GM12878 (cell line): ENCODE measurements at regions not wholly inside any gene's neighbourhood (a gene's known extent, or its start where the extent isn't known, plus 50 kb on each side); places are given as distances from the start of the nearest gene placed in this dataset.

Source experiments
- ATAC-seq: fragments of 200-7000 bp; cut with Tn5 transposase; 3 replicates; pipeline ENCODE4 v1.9.1; 2020; ENCODE audit warnings: mild to moderate bottlenecking, moderate library complexity
- BruUV-seq: library from RNA; stranded (reverse); fragments of 400-500 nt; replicated peaks from 2 replicates; lab custom pipeline; 2021; lab: Mats Ljungman, UMichigan
- CTCF ChIA-PET: fragments of 300-600 bp; sonication (Branson Sonifier 250); formaldehyde crosslinking; extraction: SDS; loops from one replicate; lab custom pipeline; 2021; ENCODE audit warnings: inconsistent platforms; lab: Yijun Ruan, JAX
- POLR2A ChIA-PET: fragments of 350-600 bp; formaldehyde crosslinking; extraction: SDS; loops from one replicate; lab custom pipeline; 2021; ENCODE audit warnings: inconsistent platforms; lab: Charles Lee
- RAD21 ChIA-PET: fragments of 300-600 bp; sonication (Branson Sonifier 250); formaldehyde crosslinking; loops from one replicate; lab custom pipeline; 2023; ENCODE audit warnings: antibody characterized with exemption; ENCODE audit not compliant: unreplicated experiment; lab: Charles Lee
- SMC1A ChIA-PET: fragments of 300-600 bp; sonication (Branson Sonifier 250); formaldehyde crosslinking; loops from one replicate; lab custom pipeline; 2023; ENCODE audit not compliant: unreplicated experiment, uncharacterized antibody; lab: Charles Lee
- DNase-seq: peaks from one replicate; pipeline ENCODE4 v3.0.0-alpha.2; 2011; ENCODE audit warnings: low read depth, low spot score
- FAIRE-seq: peaks from 3 replicates; lab custom pipeline; 2011; peaks lifted over from hg19 to GRCh38; lab: Jason Lieb, UNC
- H2AFZ ChIP-seq: 2 replicates; pipeline ENCODE4 v1.6.0; 2011; ENCODE audit warnings: low read depth, low read length, control low read depth; ENCODE audit not compliant: control insufficient read depth
- H3K27ac ChIP-seq: 2 replicates; pipeline ENCODE4 v1.5.1; 2011; ENCODE audit warnings: control low read depth; ENCODE audit not compliant: control insufficient read depth, insufficient read depth
- H3K27me3 ChIP-seq, 2 experiments: replicated peaks in 1 of 2; 2 replicates each; pipeline versions ENCODE4 v1.6.0 to v1.6.1; 2011; ENCODE audit warnings: low read length in 1 of 2; ENCODE audit not compliant: control insufficient read depth in 2 of 2, insufficient read depth in 2 of 2
- H3K36me3 ChIP-seq, 2 experiments: 2 replicates each; pipeline ENCODE4 v1.5.1; 2011; ENCODE audit warnings: low read length in 1 of 2; ENCODE audit not compliant: control insufficient read depth in 2 of 2, insufficient read depth in 2 of 2
- H3K4me1 ChIP-seq: 2 replicates; pipeline ENCODE4 v1.6.1; 2011; ENCODE audit warnings: mild to moderate bottlenecking, low read length, moderate library complexity, mixed read lengths; ENCODE audit not compliant: control insufficient read depth, insufficient read depth
- H3K4me2 ChIP-seq: 2 replicates; pipeline ENCODE4 v1.6.0; 2011; ENCODE audit warnings: control low read depth; ENCODE audit not compliant: control insufficient read depth, insufficient read depth
- H3K4me3 ChIP-seq: fragments of 200-600 bp; sonication (generic); 2 replicates; pipeline ENCODE4 v1.5.1; 2016
- H3K79me2 ChIP-seq: 2 replicates; pipeline ENCODE4 v1.6.0; 2011; ENCODE audit warnings: low read length; ENCODE audit not compliant: control insufficient read depth, insufficient read depth
- H3K9ac ChIP-seq: 2 replicates; pipeline ENCODE4 v1.8.0; 2011; ENCODE audit warnings: low read length, control low read depth, mixed read lengths; ENCODE audit not compliant: control insufficient read depth, insufficient read depth
- H3K9me3 ChIP-seq: replicated peaks from 3 replicates; pipeline ENCODE4 v1.5.1; 2011; ENCODE audit warnings: mild to moderate bottlenecking, low read length; ENCODE audit not compliant: control insufficient read depth, insufficient read depth
- H4K20me1 ChIP-seq: 2 replicates; pipeline ENCODE4 v1.6.0; 2011; ENCODE audit not compliant: control insufficient read depth, insufficient read depth
- ASH2L ChIP-seq: fragments of 300-600, 200-600 bp; sonication (generic); IDR thresholded peaks from 2 replicates; pipeline ENCODE4 v1.6.1; 2017; ENCODE audit warnings: low read depth, mild to moderate bottlenecking, borderline replicate concordance
- DPF2 ChIP-seq: fragments of 450-650 bp; IDR thresholded peaks from 2 replicates; pipeline ENCODE4 v1.6.1; 2017; ENCODE audit warnings: mild to moderate bottlenecking
- EED ChIP-seq: sonication (generic); IDR thresholded peaks from 2 replicates; pipeline ENCODE4 v1.6.1; 2016; ENCODE audit warnings: antibody characterized with exemption, low read depth
- EZH2 ChIP-seq: IDR thresholded peaks from 2 replicates; pipeline ENCODE4 v1.6.1; 2012; ENCODE audit warnings: low read depth, mild to moderate bottlenecking, control low read depth, inconsistent platforms, low read length, borderline replicate concordance; ENCODE audit not compliant: control insufficient read depth
- GABPA ChIP-seq: IDR thresholded peaks from 2 replicates; pipeline ENCODE4 v1.6.1; 2014; ENCODE audit warnings: antibody characterized with exemption, low read depth, mild to moderate bottlenecking, inconsistent platforms
- MTA3 ChIP-seq: IDR thresholded peaks from 2 replicates; pipeline ENCODE4 v1.6.1; 2012; ENCODE audit warnings: low read length, inconsistent platforms, borderline replicate concordance
- NRF1 ChIP-seq: conservative IDR thresholded peaks from 2 replicates; pipeline ENCODE4 v1.6.1; 2011; ENCODE audit warnings: mild to moderate bottlenecking, low read depth, low read length, improper control_type of control experiment
- POLR2AphosphoS5 ChIP-seq: IDR thresholded peaks from 2 replicates; pipeline ENCODE4 v1.6.1; 2011; ENCODE audit warnings: mild to moderate bottlenecking, low read length, inconsistent platforms
- RELA ChIP-seq: fragments of 450-650 bp; IDR thresholded peaks from 2 replicates; pipeline ENCODE4 v1.8.0; 2014; ENCODE audit warnings: borderline replicate concordance; ENCODE audit not compliant: partially characterized antibody
- SRF ChIP-seq, 2 experiments: IDR thresholded peaks; 2 replicates each; pipeline ENCODE4 v1.6.1; 2011; ENCODE audit warnings: low read depth in 2 of 2, low read length in 2 of 2, mild to moderate bottlenecking in 1 of 2, moderate library complexity in 1 of 2
- WGBS: methylation state at CpG from one replicate; pipeline ENCODE4 v1.1.6; 2016; ENCODE audit warnings: low lambda C conversion rate; ENCODE audit not compliant: insufficient replicate concordance, insufficient coverage; ENCODE audit errors: missing lambda C conversion rate; 5-methylcytosine and 5-hydroxymethylcytosine counted together
- in situ Hi-C: fragments of 300-500 bp; cut with MboI; formaldehyde crosslinking; loops from 9 replicates; pipeline ENCODE4 v1.14.3; 2018; ENCODE audit warnings: mixed read lengths
- intact Hi-C: fragments of 100-400 bp; cut with micrococcal nuclease; formaldehyde crosslinking; loops from one replicate; pipeline ENCODE4 v1.14.2; 2022; ENCODE audit not compliant: unreplicated experiment
- TF ChIP-seq, protein P1 (sequence below): IDR thresholded peaks from 2 replicates; pipeline ENCODE4 v1.6.1; 2011; ENCODE audit warnings: low read depth, mild to moderate bottlenecking, low read length, moderate library complexity, borderline replicate concordance; ENCODE audit errors: extremely low read depth
- TF ChIP-seq, protein P2 (sequence below): IDR thresholded peaks from 2 replicates; pipeline ENCODE4 v1.6.1; 2011; ENCODE audit warnings: borderline replicate concordance, low read depth, mild to moderate bottlenecking, moderate library complexity, low read length; ENCODE audit not compliant: insufficient read depth, poor library complexity, severe bottlenecking

DNA sequence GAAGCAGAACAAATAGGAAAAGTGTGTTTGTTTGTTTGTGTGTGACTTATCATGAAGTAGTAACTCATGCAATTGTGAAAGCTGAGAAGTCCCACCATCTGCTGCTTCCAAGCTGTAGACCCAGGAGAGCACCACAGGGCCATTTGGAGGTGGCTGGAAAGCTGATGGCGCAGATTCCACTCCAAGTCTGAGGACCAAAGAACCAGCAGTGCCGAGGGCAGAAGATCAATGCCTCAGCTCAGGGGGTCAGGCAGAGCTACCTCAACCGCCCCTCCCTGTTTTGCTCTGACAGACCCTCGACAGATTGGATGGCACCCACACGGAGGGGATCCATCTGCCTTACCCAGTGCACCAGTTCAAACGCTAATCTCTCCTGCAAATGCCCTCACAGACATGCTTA is 896.2 kb downstream of the BRD1 start:
- no peak overlapping the region for H3K4me2 ChIP-seq
- H3K4me1 ChIP-seq = no peaks in the 10 kb centered on the region
- H3K27ac ChIP-seq = no peak overlapping the region
- ChIA-PET CTCF (no interaction called here), RAD21 (no interaction called here), SMC1A (no interaction called here), POLR2A (no interaction called here)
- intact Hi-C loops (no loop called here), in situ Hi-C loops (no loop called here)
- DNase-seq (no peak), FAIRE-seq (no peak), ATAC-seq (no peak)
- no peak overlapping the region for H2AFZ ChIP-seq
- H4K20me1 ChIP-seq = no peaks in the 10 kb centered on the region
- WGBS = 35% methylated on average over 6 of the region's 6 CpGs
- H3K4me3 ChIP-seq = no peak overlapping the region
- no peaks in the 10 kb centered on the region for H3K36me3 ChIP-seq
- no peaks in the 10 kb centered on the region; the same call in 2 of the 3 replicates for H3K9me3 ChIP-seq
- no peaks in the 10 kb centered on the region for H3K27me3 ChIP-seq
- TF ChIP-seq GABPA = no peak
- no peak for TF ChIP-seq NRF1
- no peak for TF ChIP-seq EZH2
- TF ChIP-seq, protein P1, sequence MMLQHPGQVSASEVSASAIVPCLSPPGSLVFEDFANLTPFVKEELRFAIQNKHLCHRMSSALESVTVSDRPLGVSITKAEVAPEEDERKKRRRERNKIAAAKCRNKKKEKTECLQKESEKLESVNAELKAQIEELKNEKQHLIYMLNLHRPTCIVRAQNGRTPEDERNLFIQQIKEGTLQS = no peak
- TF ChIP-seq MTA3 = no peak
- no peak for TF ChIP-seq SRF (IDR thresholded peaks at IDR 0.05; ENCODE audit: low read depth in 2 of 2, low read length in 2 of 2)
- TF ChIP-seq DPF2 = no peak
- no TSS peak for BruUV-seq
- H3K79me2 ChIP-seq = no peaks in the 10 kb centered on the region
- no peak overlapping the region for H3K9ac ChIP-seq

DNA sequence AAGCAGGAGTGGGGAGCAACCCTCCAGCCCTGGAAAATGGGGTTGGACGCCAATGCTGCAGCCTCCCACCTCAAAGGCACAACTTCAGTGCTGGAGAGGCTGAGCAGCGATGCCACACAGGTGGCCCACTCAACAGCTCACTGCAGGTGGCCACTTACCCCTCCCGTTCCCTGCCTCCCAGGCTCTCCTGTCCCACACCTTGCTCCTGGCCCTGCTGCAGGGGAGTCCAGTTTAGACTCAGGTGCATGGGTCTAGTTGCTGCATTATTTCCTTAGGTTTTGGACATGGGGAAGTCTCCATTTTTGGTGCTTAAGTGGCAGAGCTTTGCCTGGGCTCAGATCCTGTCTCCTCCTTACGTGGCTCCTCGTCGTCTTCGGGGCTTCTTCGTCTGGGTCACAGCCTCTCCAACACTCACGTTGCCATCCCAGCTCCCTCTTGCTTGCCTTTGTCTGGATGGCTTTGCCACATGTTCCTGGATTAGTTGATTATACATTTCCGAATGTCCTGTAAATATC is 898.3 kb downstream of the BRD1 start:
- Histone ChIP-seq H3K36me3 (no peaks in the 10 kb centered on the region), H3K27me3 (no peaks in the 10 kb centered on the region), H2AFZ (no peak overlapping the region), H3K9me3 (no peaks in the 10 kb centered on the region; the same call in 2 of the 3 replicates), H3K4me2 (no peak overlapping the region), H3K9ac (no peak overlapping the region), H3K79me2 (no peaks in the 10 kb centered on the region), H3K4me1 (no peaks in the 10 kb centered on the region), H3K4me3 (no peak overlapping the region), H3K27ac (no peak overlapping the region), H4K20me1 (no peaks in the 10 kb centered on the region)
- in situ Hi-C loops (no loop called here), intact Hi-C loops (no loop called here)
- ChIA-PET RAD21 (no interaction called here), CTCF (no interaction called here), POLR2A (no interaction called here), SMC1A (no interaction called here)
- no TSS peak for BruUV-seq
- TF ChIP-seq ASH2L (no peak), EED (no peak), POLR2AphosphoS5 (no peak), RELA (no peak), GABPA (no peak)
- TF ChIP-seq, protein P2, sequence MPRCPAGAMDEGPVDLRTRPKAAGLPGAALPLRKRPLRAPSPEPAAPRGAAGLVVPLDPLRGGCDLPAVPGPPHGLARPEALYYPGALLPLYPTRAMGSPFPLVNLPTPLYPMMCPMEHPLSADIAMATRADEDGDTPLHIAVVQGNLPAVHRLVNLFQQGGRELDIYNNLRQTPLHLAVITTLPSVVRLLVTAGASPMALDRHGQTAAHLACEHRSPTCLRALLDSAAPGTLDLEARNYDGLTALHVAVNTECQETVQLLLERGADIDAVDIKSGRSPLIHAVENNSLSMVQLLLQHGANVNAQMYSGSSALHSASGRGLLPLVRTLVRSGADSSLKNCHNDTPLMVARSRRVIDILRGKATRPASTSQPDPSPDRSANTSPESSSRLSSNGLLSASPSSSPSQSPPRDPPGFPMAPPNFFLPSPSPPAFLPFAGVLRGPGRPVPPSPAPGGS = no peak
- ATAC-seq (no peak), DNase-seq (no peak), FAIRE-seq (no peak)
- WGBS = 21% methylated on average over 10 of the region's 10 CpGs
